Activated T-helper 2 cell treated with anti-CD3 and anti-CD28 coated beads, Interferon-gamma antibody, Interleukin-2, Interleukin-4, amounts not matched to agents 10 μg/mL and 5 μg/mL and 100 μg/mL, durations not matched to agents 14 hours and 24 hours and 36 hours (primary cell): ENCODE measurements at regions not wholly inside any gene's neighbourhood (a gene's known extent, or its start where the extent isn't known, plus 50 kb on each side); places are given as distances from the start of the nearest gene placed in this dataset.
"Not testable (repeated sequence)": the region's sequence is repeated elsewhere in the genome, so short reads cannot be mapped to it uniquely, and the experiment has no call there.

Source experiments
- DNase-seq: peaks from one replicate; pipeline ENCODE4 v3.0.0; 2021; ENCODE audit warnings: low spot score
- H3K27ac Mint-ChIP-seq: one replicate; pipeline ENCODE4 v1.8.0; 2021; ENCODE audit warnings: mixed read lengths
- H3K27me3 Mint-ChIP-seq: one replicate; pipeline ENCODE4 v1.8.0; 2021; ENCODE audit warnings: low read depth, mixed read lengths
- H3K36me3 Mint-ChIP-seq: one replicate; pipeline ENCODE4 v1.8.0; 2021; ENCODE audit warnings: low read depth, mixed read lengths
- H3K4me1 Mint-ChIP-seq: one replicate; pipeline ENCODE4 v1.8.0; 2021; ENCODE audit warnings: low read depth, mixed read lengths
- H3K4me3 Mint-ChIP-seq: one replicate; pipeline ENCODE4 v1.8.0; 2021; ENCODE audit warnings: low read depth, mild to moderate bottlenecking, moderate library complexity, mixed read lengths
- H3K9me3 Mint-ChIP-seq: one replicate; pipeline ENCODE4 v1.8.0; 2021; ENCODE audit warnings: mixed read lengths
- intact Hi-C: fragments of 100-400 bp; cut with micrococcal nuclease; formaldehyde crosslinking; loops from one replicate; pipeline ENCODE4 v1.15.1; 2023

DNA sequence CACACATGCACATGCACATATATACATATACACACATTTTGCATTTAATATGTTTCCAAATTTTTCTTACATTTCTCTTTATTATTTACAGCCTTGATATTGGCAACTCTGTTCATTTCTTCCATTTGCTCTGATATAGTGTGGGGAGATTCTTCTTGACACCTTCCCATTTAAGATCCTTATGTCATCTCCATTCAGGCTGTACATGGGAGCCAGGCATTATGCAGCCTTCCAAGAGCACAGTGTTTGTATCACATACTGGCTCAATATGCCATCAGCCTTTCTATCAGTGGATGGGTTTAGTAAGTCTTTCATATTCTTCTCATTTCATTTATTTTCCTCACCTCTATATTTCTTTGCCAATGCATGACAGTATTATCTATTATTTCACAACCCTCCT lies 372.3 kb upstream of the FTMT start:
- DNase-seq, result no peak
- intact Hi-C loops, result no loop called here
- Mint-ChIP-seq H3K4me3 (no peak overlapping the region), H3K27me3 (no peaks in the 10 kb centered on the region), H3K4me1 (no peaks in the 10 kb centered on the region), H3K27ac (no peak overlapping the region), H3K36me3 (no peaks in the 10 kb centered on the region), H3K9me3 (no peaks in the 10 kb centered on the region)

DNA sequence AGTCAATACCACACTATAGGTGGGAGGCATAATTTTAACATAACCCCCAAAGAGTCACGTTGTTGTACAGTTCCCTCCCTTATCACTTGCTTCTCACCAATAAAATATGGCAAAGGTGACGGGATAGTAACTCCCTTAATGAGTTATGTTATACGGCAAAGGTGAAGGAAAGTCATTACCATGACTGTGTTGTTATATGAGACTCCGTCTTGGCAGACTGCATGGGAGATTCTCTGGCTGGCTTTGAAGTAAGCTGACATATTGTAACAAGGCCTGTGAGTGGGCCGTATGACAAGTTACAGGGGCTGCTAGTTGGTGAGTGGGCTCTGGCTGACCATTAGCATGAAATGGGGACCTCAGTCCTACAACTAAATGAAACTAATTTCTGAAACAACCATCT lies 366.4 kb upstream of the FTMT start:
- H3K4me1 Mint-ChIP-seq, result no peaks in the 10 kb centered on the region
- H3K4me3 Mint-ChIP-seq, result no peak overlapping the region
- no peaks in the 10 kb centered on the region for H3K27me3 Mint-ChIP-seq
- DNase-seq, result no peak
- no peaks in the 10 kb centered on the region for H3K36me3 Mint-ChIP-seq
- intact Hi-C loops, result no loop called here
- H3K9me3 Mint-ChIP-seq, result no peaks in the 10 kb centered on the region
- no peak overlapping the region for H3K27ac Mint-ChIP-seq

DNA sequence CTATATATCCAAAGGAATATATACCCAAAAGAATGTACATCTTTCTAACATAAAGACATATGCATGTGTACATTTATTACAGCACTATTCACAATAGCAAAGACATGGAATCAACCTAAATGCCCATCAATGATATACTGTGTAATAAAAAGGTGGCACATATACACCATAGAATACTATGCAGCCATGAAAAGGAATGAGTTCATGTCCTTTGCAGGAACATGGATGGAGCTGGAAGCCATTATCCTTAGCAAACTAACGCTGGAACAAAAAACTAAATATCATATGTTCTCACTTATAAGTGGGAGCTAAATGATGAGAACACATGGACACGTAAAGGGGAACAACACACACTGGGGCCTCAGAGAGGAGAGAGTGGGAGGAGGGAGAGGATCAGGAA lies 365.7 kb upstream of the FTMT start:
- H3K36me3 Mint-ChIP-seq, H3K4me3 Mint-ChIP-seq, H3K27me3 Mint-ChIP-seq, DNase-seq, H3K9me3 Mint-ChIP-seq, intact Hi-C loops, H3K4me1 Mint-ChIP-seq, H3K27ac Mint-ChIP-seq: not testable (repeated sequence)

DNA sequence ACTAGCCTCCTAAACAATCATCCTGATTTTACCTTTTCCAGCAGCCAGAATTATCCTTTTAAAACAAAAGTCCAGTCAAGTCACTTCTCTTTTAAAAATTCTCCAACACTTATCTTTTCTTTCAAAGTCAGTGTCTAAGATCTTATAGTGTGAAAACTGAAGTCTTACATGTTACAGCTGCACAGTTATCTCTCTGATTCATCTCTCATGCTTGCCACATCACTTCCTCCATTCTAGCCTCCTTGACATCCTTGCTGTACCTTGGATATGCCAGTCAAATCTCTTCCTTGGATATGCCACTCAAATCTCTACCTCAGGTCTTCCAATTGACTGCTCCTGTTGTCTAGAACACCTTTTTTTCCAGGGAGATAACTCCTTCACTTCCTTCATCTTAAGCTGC lies 361.7 kb upstream of the FTMT start:
- Mint-ChIP-seq H3K4me1 (no peaks in the 10 kb centered on the region), H3K9me3 (no peaks in the 10 kb centered on the region), H3K27me3 (no peaks in the 10 kb centered on the region), H3K4me3 (no peak overlapping the region), H3K36me3 (no peaks in the 10 kb centered on the region), H3K27ac (no peak overlapping the region)
- no peak for DNase-seq
- intact Hi-C loops, result no loop called here

DNA sequence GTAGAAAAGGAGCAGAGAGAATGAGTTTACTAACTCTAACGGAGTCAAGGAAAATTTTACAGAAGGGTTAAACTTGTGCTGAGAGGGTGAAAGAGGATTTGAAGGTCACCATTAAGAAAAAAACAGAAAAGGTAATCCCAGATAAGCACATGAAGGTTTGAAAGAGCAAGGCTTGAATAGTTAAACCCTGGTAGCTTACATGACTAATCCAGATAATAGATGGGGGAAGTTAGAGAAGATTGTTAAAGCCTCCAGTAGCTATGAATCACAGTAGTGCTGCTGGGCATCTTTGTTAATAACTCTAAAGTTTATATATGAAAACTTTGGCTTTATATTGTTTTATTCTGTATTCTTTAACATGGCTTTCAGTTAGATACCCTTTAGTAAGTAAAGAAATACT lies 354.5 kb upstream of the FTMT start:
- Mint-ChIP-seq H3K4me1 (no peaks in the 10 kb centered on the region), H3K36me3 (no peaks in the 10 kb centered on the region), H3K4me3 (no peak overlapping the region), H3K9me3 (no peaks in the 10 kb centered on the region), H3K27ac (no peak overlapping the region), H3K27me3 (no peaks in the 10 kb centered on the region)
- intact Hi-C loops, result no loop called here
- no peak for DNase-seq

DNA sequence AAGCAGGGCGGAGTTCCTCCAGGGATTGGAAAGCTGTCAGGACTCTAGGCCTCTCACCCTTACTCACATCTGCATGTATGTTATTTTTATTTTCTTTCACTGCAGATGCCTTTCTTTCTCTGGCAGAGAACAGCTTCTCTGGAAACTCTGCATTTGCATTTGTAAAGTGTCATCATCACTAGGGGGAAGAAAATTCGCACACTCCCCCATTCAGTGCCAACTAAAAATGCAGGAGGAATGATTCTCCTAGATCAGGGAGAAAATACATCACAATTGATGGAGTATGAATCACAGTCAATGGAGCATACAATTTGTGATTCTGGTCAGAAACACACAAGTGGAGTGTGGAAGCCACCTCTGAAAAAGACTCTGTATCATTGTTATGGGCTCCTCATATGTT lies 351.4 kb upstream of the FTMT start:
- Mint-ChIP-seq H3K27ac (no peak overlapping the region), H3K4me3 (no peak overlapping the region), H3K4me1 (no peaks in the 10 kb centered on the region), H3K36me3 (no peaks in the 10 kb centered on the region), H3K27me3 (no peaks in the 10 kb centered on the region), H3K9me3 (no peaks in the 10 kb centered on the region)
- DNase-seq, result no peak
- intact Hi-C loops, result no loop called here

DNA sequence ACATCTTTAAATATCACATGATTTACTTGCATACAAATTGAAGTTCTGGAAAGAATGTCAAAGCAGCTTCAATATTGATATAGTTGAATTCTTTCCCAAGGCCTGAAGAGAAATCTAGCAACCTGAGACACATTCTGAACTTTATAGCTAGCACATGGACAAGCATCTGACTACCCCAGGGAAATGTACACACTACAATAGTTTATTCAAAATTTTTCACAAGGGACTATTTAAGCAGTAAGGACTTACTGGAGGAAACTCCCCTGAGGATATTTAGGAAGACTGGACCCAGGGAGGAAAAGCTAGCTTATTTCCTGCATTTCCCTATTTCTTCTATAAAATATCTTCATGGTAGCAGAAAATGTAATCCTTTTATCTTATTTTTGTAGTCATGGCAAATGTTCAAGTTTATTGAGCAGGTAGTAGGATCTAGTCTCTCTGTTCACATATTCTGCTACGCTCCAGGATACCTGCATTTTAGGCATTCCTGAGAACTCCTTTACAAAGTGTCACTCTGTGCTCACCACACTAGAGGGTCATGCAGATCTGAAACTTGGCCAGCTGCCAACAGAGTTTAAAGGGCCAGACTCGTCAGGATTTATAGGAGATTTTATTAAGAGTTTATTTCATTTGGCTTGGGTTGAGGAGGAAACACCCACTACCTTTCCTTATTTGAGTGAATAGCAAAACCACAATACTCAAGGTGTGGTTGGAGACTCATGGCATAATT lies 348.4 kb upstream of the FTMT start:
- Mint-ChIP-seq H3K4me1 (no peaks in the 10 kb centered on the region), H3K9me3 (no peaks in the 10 kb centered on the region), H3K27ac (no peak overlapping the region), H3K27me3 (no peaks in the 10 kb centered on the region), H3K36me3 (no peaks in the 10 kb centered on the region), H3K4me3 (no peak overlapping the region)
- intact Hi-C loops, result no loop called here
- DNase-seq, result no peak

DNA sequence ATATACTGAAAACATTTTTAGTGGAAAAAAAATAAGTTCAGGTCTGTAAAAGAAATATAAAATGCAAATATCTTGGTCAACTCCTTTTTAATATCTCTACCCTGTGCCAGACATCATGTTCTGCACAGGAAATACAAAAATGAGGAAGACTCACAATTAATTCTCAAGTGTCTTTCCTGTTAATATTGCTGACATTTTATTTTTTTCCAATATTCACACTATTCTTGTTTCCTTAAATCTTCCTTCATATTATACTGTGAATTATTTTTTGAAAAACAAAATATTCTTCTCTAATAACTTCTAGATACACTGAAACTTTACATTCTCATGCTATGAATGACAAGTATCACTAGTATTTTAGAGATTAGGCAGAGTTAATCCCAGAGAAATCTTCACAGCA lies 334.7 kb upstream of the FTMT start:
- no peak overlapping the region for H3K4me3 Mint-ChIP-seq
- no peak overlapping the region for H3K27ac Mint-ChIP-seq
- intact Hi-C loops, result no loop called here

DNA sequence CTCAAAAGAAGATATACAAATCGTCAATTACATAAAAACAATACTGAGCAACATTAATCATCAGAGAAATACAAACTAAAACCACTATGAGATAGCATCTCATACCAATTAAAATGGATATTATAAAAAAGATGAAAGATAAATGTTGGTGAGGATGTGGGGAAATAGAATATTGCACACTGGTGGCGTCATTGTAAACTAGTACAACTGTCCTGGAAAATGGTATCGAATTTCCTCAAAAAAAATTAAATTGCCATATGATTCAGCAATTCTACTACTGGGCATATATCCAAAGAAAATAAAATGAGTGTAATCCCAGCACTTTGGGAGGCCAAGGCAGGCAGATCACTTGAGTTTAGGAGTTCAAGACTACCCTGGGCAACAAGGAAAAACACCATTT lies 326.0 kb upstream of the FTMT start:
- Mint-ChIP-seq H3K9me3 (peaks cover 11% of the 10 kb centered on the region), H3K36me3 (no peaks in the 10 kb centered on the region), H3K27ac (no peak overlapping the region), H3K4me3 (no peak overlapping the region), H3K27me3 (no peaks in the 10 kb centered on the region), H3K4me1 (no peaks in the 10 kb centered on the region)
- no peak for DNase-seq
- intact Hi-C loops, result no loop called here

More for the DNA sequence above, 334.7 kb upstream of the FTMT start:
- no peaks in the 10 kb centered on the region for H3K36me3 Mint-ChIP-seq
- H3K27me3 Mint-ChIP-seq, result no peaks in the 10 kb centered on the region
- no peaks in the 10 kb centered on the region for H3K9me3 Mint-ChIP-seq
- no peak for DNase-seq
- no peaks in the 10 kb centered on the region for H3K4me1 Mint-ChIP-seq

DNA sequence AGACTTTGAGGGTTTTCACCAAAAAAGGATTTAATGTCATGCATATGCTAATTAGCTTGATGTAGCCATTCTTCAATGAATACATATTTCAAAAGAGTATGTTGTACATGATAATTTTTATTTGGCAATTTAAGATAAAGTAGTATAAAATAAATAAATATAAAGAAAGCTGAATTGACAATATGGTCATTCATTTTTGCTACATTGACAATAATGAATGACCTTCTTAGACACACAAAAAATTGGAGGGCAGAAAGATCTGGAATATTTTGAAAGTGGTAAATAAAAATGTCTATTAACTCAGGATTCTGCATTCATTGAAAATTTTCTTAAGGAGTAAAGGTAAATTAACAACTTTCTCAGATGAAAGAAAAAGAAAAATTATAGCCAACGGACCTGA lies 324.8 kb upstream of the FTMT start:
- Mint-ChIP-seq H3K4me3 (no peak overlapping the region), H3K4me1 (no peaks in the 10 kb centered on the region)

DNA sequence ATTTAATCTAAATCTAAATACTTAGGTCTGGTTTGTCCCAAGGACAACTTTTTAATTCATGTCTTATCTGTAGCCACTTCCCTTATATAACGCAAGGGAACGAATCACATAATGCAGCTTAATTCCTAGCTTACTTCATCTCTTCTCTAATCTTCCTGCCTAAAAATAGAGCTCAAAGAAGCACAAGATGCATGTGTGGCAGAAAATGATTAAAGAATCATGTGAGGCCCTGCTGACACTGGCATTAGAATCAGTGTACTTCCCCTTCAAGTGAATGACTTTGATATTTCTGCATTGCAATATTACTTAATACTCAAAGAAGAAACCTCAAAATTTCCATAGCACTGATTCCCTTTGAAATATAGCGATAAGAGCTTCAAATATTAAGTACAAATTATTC lies 317.9 kb upstream of the FTMT start:
- Mint-ChIP-seq H3K27me3 (no peaks in the 10 kb centered on the region), H3K9me3 (peaks cover 5% of the 10 kb centered on the region), H3K27ac (no peak overlapping the region), H3K36me3 (no peaks in the 10 kb centered on the region), H3K4me3 (no peak overlapping the region), H3K4me1 (no peaks in the 10 kb centered on the region)
- no peak for DNase-seq
- intact Hi-C loops, result no loop called here

More for the DNA sequence above, 324.8 kb upstream of the FTMT start:
- H3K27ac Mint-ChIP-seq, result no peak overlapping the region
- no peak for DNase-seq
- peaks cover 11% of the 10 kb centered on the region for H3K9me3 Mint-ChIP-seq
- H3K27me3 Mint-ChIP-seq, result no peaks in the 10 kb centered on the region
- intact Hi-C loops, result no loop called here
- H3K36me3 Mint-ChIP-seq, result no peaks in the 10 kb centered on the region

DNA sequence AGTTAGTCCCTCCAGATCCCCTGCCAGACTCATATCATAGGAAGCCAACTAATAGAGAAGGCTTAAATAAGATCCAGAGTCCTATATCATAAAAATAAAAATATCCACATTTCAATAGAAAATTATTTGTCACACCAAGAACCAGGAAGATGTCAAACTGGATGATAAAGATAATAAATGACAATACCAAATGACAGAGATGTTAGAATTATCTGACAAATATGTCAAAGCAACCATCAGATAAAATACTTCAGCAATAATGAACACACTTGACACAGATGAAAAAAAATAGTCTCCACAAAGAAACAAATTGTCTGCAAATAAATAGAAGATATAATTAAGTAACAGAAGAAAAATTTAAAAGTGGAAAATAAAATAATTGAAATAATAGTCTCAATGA lies 300.7 kb upstream of the FTMT start:
- Mint-ChIP-seq H3K4me1 (no peaks in the 10 kb centered on the region), H3K27me3 (no peaks in the 10 kb centered on the region), H3K36me3 (no peaks in the 10 kb centered on the region), H3K4me3 (no peak overlapping the region), H3K9me3 (peaks cover 4% of the 10 kb centered on the region), H3K27ac (no peak overlapping the region)
- intact Hi-C loops, result no loop called here
- no peak for DNase-seq

DNA sequence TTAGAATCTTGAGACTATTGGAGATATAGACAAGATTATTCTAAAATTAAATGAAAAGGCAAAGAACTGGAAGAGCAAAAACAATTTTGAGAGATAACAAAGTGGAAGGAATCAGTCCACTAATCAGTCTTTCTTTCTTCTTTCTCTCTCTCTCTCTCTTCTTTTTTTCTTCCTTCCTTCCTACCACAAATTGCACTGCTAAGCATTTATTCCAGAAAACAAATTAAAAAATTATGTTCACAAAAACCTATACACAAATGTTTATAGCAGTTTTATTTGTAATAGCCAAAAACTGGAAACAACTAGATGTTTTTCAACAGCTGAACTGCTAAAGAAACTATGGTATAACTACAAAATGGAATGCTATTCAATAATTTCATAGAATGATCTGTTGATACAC lies 291.9 kb upstream of the FTMT start:
- intact Hi-C loops, result no loop called here
- H3K9me3 Mint-ChIP-seq, result peaks cover 7% of the 10 kb centered on the region

DNA sequence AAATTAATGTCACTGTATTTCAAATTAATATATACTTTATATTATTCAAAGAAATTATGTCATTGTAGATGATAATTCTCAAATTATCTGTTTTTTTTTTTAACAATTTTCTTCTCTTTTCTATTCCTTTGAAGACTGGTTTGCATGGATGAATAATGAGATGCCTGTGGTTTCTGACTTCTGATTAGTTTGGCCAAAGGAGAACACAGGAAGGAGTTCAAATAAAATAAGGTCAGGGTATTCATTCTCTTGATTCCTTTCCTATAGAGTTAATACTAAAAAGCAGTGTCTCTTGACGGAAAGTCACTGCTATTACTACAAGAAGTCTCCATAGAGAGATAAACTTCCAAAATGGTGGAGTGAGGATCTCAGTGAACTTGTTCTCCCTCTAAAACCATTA lies 279.6 kb upstream of the FTMT start:
- Mint-ChIP-seq H3K27me3 (no peaks in the 10 kb centered on the region), H3K4me3 (no peak overlapping the region), H3K27ac (no peak overlapping the region), H3K36me3 (no peaks in the 10 kb centered on the region), H3K9me3 (no peaks in the 10 kb centered on the region), H3K4me1 (no peaks in the 10 kb centered on the region)
- DNase-seq, result no peak
- intact Hi-C loops, result no loop called here

More for the DNA sequence above, 291.9 kb upstream of the FTMT start:
- no peaks in the 10 kb centered on the region for H3K27me3 Mint-ChIP-seq
- H3K36me3 Mint-ChIP-seq, result no peaks in the 10 kb centered on the region
- H3K27ac Mint-ChIP-seq, result no peak overlapping the region
- H3K4me1 Mint-ChIP-seq, result no peaks in the 10 kb centered on the region
- no peak for DNase-seq
- H3K4me3 Mint-ChIP-seq, result no peak overlapping the region
